Cardiac muscle cell (in vitro differentiated cells and primary cell): ENCODE measurements at regions not wholly inside any gene's neighbourhood (a gene's known extent, or its start where the extent isn't known, plus 50 kb on each side); places are given as distances from the start of the nearest gene placed in this dataset.

Experiments
- DNase-seq, 2 donors: peaks; one replicate each; pipeline versions ENCODE4 v3.0.0 to v3.0.0-alpha.2; 2010 to 2017; ENCODE audit warnings: low read depth in 1 of 2, low spot score in 1 of 2
- H3K27ac ChIP-seq: fragments of 200-600 bp; sonication (generic); 2 replicates; pipeline ENCODE4 v1.5.1; 2016
- H3K27me3 ChIP-seq: fragments of 200-600 bp; sonication (generic); 2 replicates; pipeline ENCODE4 v1.6.0; 2016; ENCODE audit warnings: control low read depth
- H3K36me3 ChIP-seq: fragments of 200-600 bp; sonication (generic); 2 replicates; pipeline ENCODE4 v1.5.1; 2016; ENCODE audit warnings: control low read depth
- H3K4me1 ChIP-seq: fragments of 200-600 bp; sonication (generic); 2 replicates; pipeline ENCODE4 v1.8.1; 2017; ENCODE audit warnings: low read depth, mild to moderate bottlenecking, mixed run types
- H3K4me3 ChIP-seq: fragments of 200-600 bp; sonication (generic); 2 replicates; pipeline ENCODE4 v1.5.1; 2016; ENCODE audit warnings: mild to moderate bottlenecking
- H3K9me3 ChIP-seq: fragments of 200-600 bp; sonication (generic); 2 replicates; pipeline ENCODE4 v1.5.1; 2017; ENCODE audit warnings: low read depth, mild to moderate bottlenecking, control low read depth
- CTCF ChIP-seq: IDR thresholded peaks from 2 replicates; pipeline ENCODE4 v1.5.1; 2012; ENCODE audit warnings: low read depth, mild to moderate bottlenecking, low read length

GRCh38 chr7:388961-389701 lies 99.2 kb downstream of the FOXL3 start:
- no peak for TF ChIP-seq CTCF
- no peak overlapping the region for H3K4me3 ChIP-seq
- no peak for DNase-seq
- no peaks in the 10 kb centered on the region for H3K36me3 ChIP-seq
- no peaks in the 10 kb centered on the region for H3K27me3 ChIP-seq
- no peak overlapping the region for H3K27ac ChIP-seq
- no peaks in the 10 kb centered on the region for H3K4me1 ChIP-seq
- no peaks in the 10 kb centered on the region for H3K9me3 ChIP-seq

- Histone ChIP-seq H3K27me3 (no peaks in the 10 kb centered on the region), H3K36me3 (no peaks in the 10 kb centered on the region), H3K27ac (no peak overlapping the region), H3K9me3 (no peaks in the 10 kb centered on the region), H3K4me1 (no peaks in the 10 kb centered on the region), H3K4me3 (no peak overlapping the region)
- DNase-seq: no peak
- no peak for TF ChIP-seq CTCF
Measured at GRCh38 chr7:389911-390601, 100.1 kb downstream of the FOXL3 start.

- Histone ChIP-seq H3K4me3 (no peak overlapping the region), H3K4me1 (no peaks in the 10 kb centered on the region), H3K9me3 (no peaks in the 10 kb centered on the region), H3K27ac (no peak overlapping the region), H3K36me3 (no peaks in the 10 kb centered on the region), H3K27me3 (no peaks in the 10 kb centered on the region)
- no peak for DNase-seq
- no peak for TF ChIP-seq CTCF
Measured at GRCh38 chr7:390761-391410, 100.9 kb downstream of the FOXL3 start.

- Histone ChIP-seq H3K27ac (no peak overlapping the region), H3K4me1 (no peaks in the 10 kb centered on the region), H3K4me3 (no peak overlapping the region), H3K36me3 (no peaks in the 10 kb centered on the region), H3K27me3 (no peaks in the 10 kb centered on the region), H3K9me3 (no peaks in the 10 kb centered on the region)
- no peak for TF ChIP-seq CTCF
- no peak for DNase-seq
Measured at GRCh38 chr7:391411-391951, 101.5 kb downstream of the FOXL3 start.

- DNase-seq: no peak
- no peak for TF ChIP-seq CTCF
Measured at GRCh38 chr7:391961-392524, 102.1 kb downstream of the FOXL3 start.

More at GRCh38 chr7:391961-392524, 102.1 kb downstream of the FOXL3 start:
- no peaks in the 10 kb centered on the region for H3K4me1 ChIP-seq
- no peak overlapping the region for H3K4me3 ChIP-seq
- no peaks in the 10 kb centered on the region for H3K9me3 ChIP-seq
- no peaks in the 10 kb centered on the region for H3K27me3 ChIP-seq
- H3K36me3 ChIP-seq: no peaks in the 10 kb centered on the region
- H3K27ac ChIP-seq: no peak overlapping the region
